ENCODE measurements at regions not wholly inside any gene's neighbourhood (a gene's known extent, or its start where the extent isn't known, plus 50 kb on each side); places are given as distances from the start of the nearest gene placed in this dataset.

GRCh38 chr4:177605252-177605651 lies 163.0 kb upstream of the AGA start:
- H3K27me3 ChIP-seq (ENCODE audit: insufficient read depth, low read length): no peaks in the 10 kb centered on the region
- H3K4me1 ChIP-seq (ENCODE audit: insufficient read depth, low read length): no peaks in the 10 kb centered on the region
- H3K4me3 ChIP-seq (ENCODE audit: low read length): no peak overlapping the region
- H3K9me3 ChIP-seq (ENCODE audit: low read depth, low read length): no peaks in the 10 kb centered on the region

DNA sequence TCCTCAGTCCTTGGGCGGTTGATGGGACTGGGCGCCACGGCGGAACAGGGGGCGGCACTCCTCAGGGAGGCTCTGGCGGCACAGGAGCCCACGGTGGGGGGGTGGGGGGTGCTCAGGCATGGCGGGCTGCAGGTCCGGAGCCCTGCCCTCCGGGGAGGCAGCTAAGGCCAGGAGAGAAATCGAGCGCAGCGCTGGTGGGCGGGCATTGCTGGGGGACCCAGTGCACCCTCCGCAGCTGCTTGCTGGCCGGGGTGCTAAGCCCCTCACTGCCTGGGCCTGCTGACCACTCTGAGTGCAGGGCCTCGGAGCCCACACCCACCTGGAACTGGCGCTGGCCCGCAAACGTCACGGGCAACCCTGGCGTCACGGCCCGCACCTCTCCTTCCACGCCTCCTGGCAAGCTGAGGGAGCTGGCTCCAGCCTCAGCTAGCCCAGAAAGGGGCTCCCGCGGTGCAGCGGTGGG lies 164.9 kb upstream of the AGA start:
- no peaks in the 10 kb centered on the region for H3K27me3 ChIP-seq (ENCODE audit: insufficient read depth, low read length)
- H3K4me3 ChIP-seq (ENCODE audit: low read length): no peak overlapping the region
- no peaks in the 10 kb centered on the region for H3K9me3 ChIP-seq (ENCODE audit: low read depth, low read length)
- H3K4me1 ChIP-seq (ENCODE audit: insufficient read depth, low read length): no peaks in the 10 kb centered on the region

GRCh38 chr4:177611974-177612664 lies 169.9 kb upstream of the AGA start:
- H3K9me3 ChIP-seq (ENCODE audit: low read depth, low read length): no peaks in the 10 kb centered on the region
- H3K27me3 ChIP-seq (ENCODE audit: insufficient read depth, low read length): no peaks in the 10 kb centered on the region
- H3K4me1 ChIP-seq (ENCODE audit: insufficient read depth, low read length): no peaks in the 10 kb centered on the region
- H3K4me3 ChIP-seq (ENCODE audit: low read length): no peak overlapping the region

DNA sequence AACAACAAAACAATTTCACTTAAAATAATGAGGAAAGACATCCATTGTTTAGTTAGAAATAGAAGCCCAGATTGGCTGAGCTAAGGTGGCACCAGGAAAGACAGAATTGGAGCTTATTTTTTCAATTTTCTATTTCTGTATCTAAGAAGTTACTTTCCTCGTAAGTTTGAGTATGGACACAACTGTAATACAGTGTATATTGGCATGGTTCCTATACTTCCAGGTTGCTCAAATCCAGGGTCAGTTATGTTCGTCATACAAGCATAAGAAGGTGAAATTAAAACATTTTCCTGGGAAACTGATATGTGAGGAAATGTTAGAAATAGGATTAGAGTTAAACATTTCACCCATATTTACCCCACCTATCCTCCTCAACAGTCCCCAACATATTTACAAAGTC lies 170.4 kb upstream of the AGA start:
- H3K4me3 ChIP-seq (ENCODE audit: low read length): no peak overlapping the region
- no peaks in the 10 kb centered on the region for H3K9me3 ChIP-seq (ENCODE audit: low read depth, low read length)
- no peaks in the 10 kb centered on the region for H3K4me1 ChIP-seq (ENCODE audit: insufficient read depth, low read length)
- no peaks in the 10 kb centered on the region for H3K27me3 ChIP-seq (ENCODE audit: insufficient read depth, low read length)

DNA sequence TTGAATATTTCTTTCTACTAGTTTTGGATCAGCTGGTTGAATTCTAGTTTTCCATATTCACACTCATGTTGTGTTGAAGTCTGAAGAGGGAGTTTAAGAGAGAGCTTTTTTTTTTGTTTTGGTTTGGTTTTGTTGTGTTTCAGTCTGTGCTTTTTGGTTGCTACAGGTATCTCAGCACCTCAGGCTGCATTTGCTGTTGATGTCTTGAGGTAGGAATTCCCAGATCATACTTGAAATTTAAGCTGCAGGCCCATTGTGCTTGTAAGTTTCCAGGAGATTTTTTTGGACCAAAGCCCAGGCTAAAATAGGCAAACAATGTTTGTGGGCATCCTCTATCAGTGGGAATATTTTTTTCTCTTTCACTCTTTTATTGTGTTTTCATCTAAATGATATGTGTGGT lies 190.2 kb upstream of the AGA start:
- no peak overlapping the region for H3K4me3 ChIP-seq (ENCODE audit: low read length)
- H3K4me1 ChIP-seq (ENCODE audit: insufficient read depth, low read length): no peaks in the 10 kb centered on the region
- no peaks in the 10 kb centered on the region for H3K27me3 ChIP-seq (ENCODE audit: insufficient read depth, low read length)
- no peaks in the 10 kb centered on the region for H3K9me3 ChIP-seq (ENCODE audit: low read depth, low read length)

GRCh38 chr4:177638871-177639270 lies 196.6 kb upstream of the AGA start:
- no peaks in the 10 kb centered on the region for H3K4me1 ChIP-seq (ENCODE audit: insufficient read depth, low read length)

GRCh38 chr4:177640864-177641263 lies 198.6 kb upstream of the AGA start:
- Histone ChIP-seq H3K27me3 (ENCODE audit: insufficient read depth, low read length) (no peaks in the 10 kb centered on the region), H3K4me3 (ENCODE audit: low read length) (no peak overlapping the region), H3K4me1 (ENCODE audit: insufficient read depth, low read length) (no peaks in the 10 kb centered on the region)

More at GRCh38 chr4:177638871-177639270, 196.6 kb upstream of the AGA start:
- no peaks in the 10 kb centered on the region for H3K27me3 ChIP-seq (ENCODE audit: insufficient read depth, low read length)
- no peak overlapping the region for H3K4me3 ChIP-seq (ENCODE audit: low read length)
- no peaks in the 10 kb centered on the region for H3K9me3 ChIP-seq (ENCODE audit: low read depth, low read length)

GRCh38 chr4:177660223-177660622 lies 218.0 kb upstream of the AGA start:
- H3K9me3 ChIP-seq (ENCODE audit: low read depth, low read length): no peaks in the 10 kb centered on the region
- H3K4me1 ChIP-seq (ENCODE audit: insufficient read depth, low read length): no peaks in the 10 kb centered on the region
- H3K4me3 ChIP-seq (ENCODE audit: low read length): no peak overlapping the region
- H3K27me3 ChIP-seq (ENCODE audit: insufficient read depth, low read length): no peaks in the 10 kb centered on the region

More at GRCh38 chr4:177640864-177641263, 198.6 kb upstream of the AGA start:
- no peaks in the 10 kb centered on the region for H3K9me3 ChIP-seq (ENCODE audit: low read depth, low read length)

GRCh38 chr4:177667687-177668086 lies 225.4 kb upstream of the AGA start:
- H3K4me3 ChIP-seq (ENCODE audit: low read length): no peak overlapping the region
- H3K4me1 ChIP-seq (ENCODE audit: insufficient read depth, low read length): no peaks in the 10 kb centered on the region
- H3K9me3 ChIP-seq (ENCODE audit: low read depth, low read length): no peaks in the 10 kb centered on the region
- no peaks in the 10 kb centered on the region for H3K27me3 ChIP-seq (ENCODE audit: insufficient read depth, low read length)

DNA sequence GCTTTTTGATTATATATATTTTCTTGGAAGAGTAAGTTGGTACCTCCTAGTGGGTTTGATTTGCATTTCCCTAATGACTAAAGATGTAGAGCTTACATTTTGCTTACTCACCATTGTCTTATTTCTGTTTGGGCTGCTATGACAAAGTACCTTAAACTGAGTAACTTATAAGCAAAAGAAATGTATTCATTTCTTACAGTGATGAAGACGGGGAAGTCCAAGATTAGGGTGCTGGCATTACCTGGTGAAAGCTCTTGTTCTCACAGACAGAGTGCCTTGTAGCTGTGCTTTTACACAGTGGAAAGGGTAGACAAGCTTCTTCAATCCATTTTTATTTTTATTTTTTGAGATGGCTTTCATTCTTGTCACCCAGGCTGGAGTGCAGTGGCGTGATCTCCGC lies 229.2 kb upstream of the AGA start:
- Histone ChIP-seq H3K27me3 (ENCODE audit: insufficient read depth, low read length) (no peaks in the 10 kb centered on the region), H3K4me1 (ENCODE audit: insufficient read depth, low read length) (no peaks in the 10 kb centered on the region), H3K9me3 (ENCODE audit: low read depth, low read length) (no peaks in the 10 kb centered on the region), H3K4me3 (ENCODE audit: low read length) (no peak overlapping the region)

DNA sequence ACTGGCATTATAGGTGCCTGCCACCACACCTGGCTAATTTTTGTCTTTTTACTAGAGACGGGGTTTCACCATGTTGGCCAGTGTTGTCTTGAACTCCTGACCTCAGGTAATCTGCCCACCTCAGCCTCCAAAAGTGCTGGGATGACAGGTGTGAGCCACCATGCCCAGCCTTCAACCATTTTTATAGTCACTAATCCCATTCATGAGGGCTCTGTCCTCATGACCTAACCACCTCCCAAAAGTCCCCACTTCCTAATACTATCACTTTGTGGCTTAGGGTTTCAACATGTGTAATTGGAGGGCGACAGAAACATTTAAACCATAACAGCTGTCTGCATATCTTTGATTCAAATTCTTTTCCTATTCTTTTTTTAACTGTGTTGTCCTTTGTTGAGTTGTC lies 229.6 kb upstream of the AGA start:
- no peaks in the 10 kb centered on the region for H3K27me3 ChIP-seq (ENCODE audit: insufficient read depth, low read length)
- no peaks in the 10 kb centered on the region for H3K9me3 ChIP-seq (ENCODE audit: low read depth, low read length)
- H3K4me3 ChIP-seq (ENCODE audit: low read length): no peak overlapping the region
- H3K4me1 ChIP-seq (ENCODE audit: insufficient read depth, low read length): no peaks in the 10 kb centered on the region

- Histone ChIP-seq H3K4me1 (ENCODE audit: insufficient read depth, low read length) (no peaks in the 10 kb centered on the region), H3K9me3 (ENCODE audit: low read depth, low read length) (no peaks in the 10 kb centered on the region), H3K4me3 (ENCODE audit: low read length) (no peak overlapping the region), H3K27me3 (ENCODE audit: insufficient read depth, low read length) (no peaks in the 10 kb centered on the region)
Measured at GRCh38 chr4:177673985-177674489, 231.8 kb upstream of the AGA start.

GRCh38 chr4:177680308-177680707 lies 238.1 kb upstream of the AGA start:
- Histone ChIP-seq H3K27me3 (ENCODE audit: insufficient read depth, low read length) (no peaks in the 10 kb centered on the region), H3K9me3 (ENCODE audit: low read depth, low read length) (no peaks in the 10 kb centered on the region), H3K4me1 (ENCODE audit: insufficient read depth, low read length) (no peaks in the 10 kb centered on the region), H3K4me3 (ENCODE audit: low read length) (no peak overlapping the region)

- H3K4me1 ChIP-seq (ENCODE audit: insufficient read depth, low read length): no peaks in the 10 kb centered on the region
- H3K27me3 ChIP-seq (ENCODE audit: insufficient read depth, low read length): no peaks in the 10 kb centered on the region
- no peaks in the 10 kb centered on the region for H3K9me3 ChIP-seq (ENCODE audit: low read depth, low read length)
- no peak overlapping the region for H3K4me3 ChIP-seq (ENCODE audit: low read length)
Measured at GRCh38 chr4:177681902-177682301, 239.7 kb upstream of the AGA start.

GRCh38 chr4:177687117-177687516 lies 244.9 kb upstream of the AGA start:
- no peaks in the 10 kb centered on the region for H3K27me3 ChIP-seq (ENCODE audit: insufficient read depth, low read length)
- no peaks in the 10 kb centered on the region for H3K9me3 ChIP-seq (ENCODE audit: low read depth, low read length)
- no peak overlapping the region for H3K4me3 ChIP-seq (ENCODE audit: low read length)
- H3K4me1 ChIP-seq (ENCODE audit: insufficient read depth, low read length): no peaks in the 10 kb centered on the region

DNA sequence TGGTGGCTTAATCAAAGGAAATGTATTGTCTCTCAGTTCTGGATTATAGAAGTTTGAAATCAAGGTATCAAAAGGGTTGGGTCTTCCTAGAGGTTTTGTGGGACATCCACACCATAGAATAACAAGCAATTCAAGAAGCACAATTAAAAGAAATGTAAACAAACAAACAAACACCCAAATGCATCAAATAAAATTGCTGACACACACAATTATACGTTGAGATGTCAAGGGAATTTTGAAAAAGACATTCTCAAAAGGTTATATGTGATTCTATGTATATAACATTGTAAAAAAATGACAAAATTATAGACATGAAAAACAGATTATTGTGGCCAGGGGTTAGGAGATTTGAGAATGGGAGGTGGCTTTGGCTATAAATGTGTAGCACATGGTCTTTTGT lies 250.7 kb upstream of the AGA start:
- Histone ChIP-seq H3K4me3 (ENCODE audit: low read length) (no peak overlapping the region), H3K9me3 (ENCODE audit: low read depth, low read length) (no peaks in the 10 kb centered on the region), H3K27me3 (ENCODE audit: insufficient read depth, low read length) (no peaks in the 10 kb centered on the region), H3K4me1 (ENCODE audit: insufficient read depth, low read length) (no peaks in the 10 kb centered on the region)
